ENCODE measurements at regions not wholly inside any gene's neighbourhood (a gene's known extent, or its start where the extent isn't known, plus 50 kb on each side); places are given as distances from the start of the nearest gene placed in this dataset.

DNA sequence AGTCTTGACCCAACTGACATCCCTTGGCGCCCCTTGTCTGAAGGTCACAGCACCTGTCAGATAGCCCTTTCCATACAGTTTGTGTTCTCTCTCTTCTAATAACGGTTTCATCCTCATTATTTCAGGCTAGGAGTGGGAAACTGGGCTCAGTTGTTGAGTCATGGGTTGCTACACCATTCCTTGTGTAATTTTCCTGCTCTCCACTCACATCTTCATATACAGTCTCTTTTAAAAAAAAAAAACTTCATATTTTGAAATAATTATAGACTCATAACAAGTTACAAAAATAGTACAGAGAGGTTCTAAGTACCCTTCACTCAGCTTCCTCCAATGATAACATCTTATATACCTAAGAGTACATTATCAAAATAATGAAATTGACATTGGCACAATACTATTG is 60.2 kb upstream of the GRPR start:
- intact Hi-C loops (cut with micrococcal nuclease), result no loop called here
- no peak for FAIRE-seq
- no peaks in the 10 kb centered on the region for H3K9me1 ChIP-seq (replicated peaks; ENCODE audit: control insufficient read depth, extremely low read depth, insufficient read depth, low read length)
- CTCF ChIA-PET, result no interaction called here
- no peak overlapping the region for H3K4me3 ChIP-seq (replicated peaks in 1 of 3; ENCODE audit: insufficient read depth in 1 of 3, low read depth in 1 of 3, low read length in 3 of 3)
- H3K4me2 ChIP-seq (ENCODE audit: insufficient read depth, low read length), result no peak overlapping the region
- no peak overlapping the region for H2AFZ ChIP-seq (ENCODE audit: low read depth, low read length)
- dilution Hi-C loops (cut with MboI; ENCODE audit: extremely low pct_ligation_motif_present, low sequenced_read_pairs), result no loop called here
- POLR2A ChIA-PET, result no interaction called here
- no peak overlapping the region for H3K27ac ChIP-seq (ENCODE audit: insufficient read depth, low read depth, low read length)
- no peak for TF ChIP-seq FOS (IDR thresholded peaks at IDR 0.05; ENCODE audit: borderline replicate concordance, insufficient read depth, low read length)
- no peak for TF ChIP-seq GATA2 (IDR thresholded peaks at IDR 0.05; ENCODE audit: insufficient read depth, insufficient read length, low read depth, low read length)
- TF ChIP-seq EZH2 (IDR thresholded peaks at IDR 0.05; ENCODE audit: borderline replicate concordance, low read depth, low read length, severe bottlenecking), result no peak
- TF ChIP-seq, protein P1, sequence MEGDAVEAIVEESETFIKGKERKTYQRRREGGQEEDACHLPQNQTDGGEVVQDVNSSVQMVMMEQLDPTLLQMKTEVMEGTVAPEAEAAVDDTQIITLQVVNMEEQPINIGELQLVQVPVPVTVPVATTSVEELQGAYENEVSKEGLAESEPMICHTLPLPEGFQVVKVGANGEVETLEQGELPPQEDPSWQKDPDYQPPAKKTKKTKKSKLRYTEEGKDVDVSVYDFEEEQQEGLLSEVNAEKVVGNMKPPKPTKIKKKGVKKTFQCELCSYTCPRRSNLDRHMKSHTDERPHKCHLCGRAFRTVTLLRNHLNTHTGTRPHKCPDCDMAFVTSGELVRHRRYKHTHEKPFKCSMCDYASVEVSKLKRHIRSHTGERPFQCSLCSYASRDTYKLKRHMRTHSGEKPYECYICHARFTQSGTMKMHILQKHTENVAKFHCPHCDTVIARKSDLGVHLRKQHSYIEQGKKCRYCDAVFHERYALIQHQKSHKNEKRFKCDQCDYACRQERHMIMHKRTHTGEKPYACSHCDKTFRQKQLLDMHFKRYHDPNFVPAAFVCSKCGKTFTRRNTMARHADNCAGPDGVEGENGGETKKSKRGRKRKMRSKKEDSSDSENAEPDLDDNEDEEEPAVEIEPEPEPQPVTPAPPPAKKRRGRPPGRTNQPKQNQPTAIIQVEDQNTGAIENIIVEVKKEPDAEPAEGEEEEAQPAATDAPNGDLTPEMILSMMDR (IDR thresholded peaks at IDR 0.05; ENCODE audit: extremely low read depth in 1 of 2, insufficient read depth in 1 of 2, low read depth in 1 of 2, low read length in 2 of 2), result no peak
- no peak for TF ChIP-seq POLR2AphosphoS5 (IDR thresholded peaks at IDR 0.05; ENCODE audit: insufficient read depth, low read depth, low read length)
- no peak for TF ChIP-seq JUN (IDR thresholded peaks at IDR 0.05; ENCODE audit: borderline replicate concordance, insufficient read depth, insufficient read length, low read depth)
- TF ChIP-seq, protein P2, sequence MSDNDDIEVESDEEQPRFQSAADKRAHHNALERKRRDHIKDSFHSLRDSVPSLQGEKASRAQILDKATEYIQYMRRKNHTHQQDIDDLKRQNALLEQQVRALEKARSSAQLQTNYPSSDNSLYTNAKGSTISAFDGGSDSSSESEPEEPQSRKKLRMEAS (IDR thresholded peaks at IDR 0.05; ENCODE audit: insufficient read depth, insufficient read length), result no peak
- TF ChIP-seq MYC (IDR thresholded peaks at IDR 0.05; ENCODE audit: low read depth, low read length), result no peak
- TF ChIP-seq POLR2A (IDR thresholded peaks at IDR 0.05; ENCODE audit: low read depth, low read length), result no peak
- DNase-seq (ENCODE audit: low read depth, low spot score), result no peak
- no peaks in the 10 kb centered on the region for H3K4me1 ChIP-seq (ENCODE audit: control insufficient read depth, extremely low read depth, insufficient read depth, low read length)
- no peaks in the 10 kb centered on the region for H3K36me3 ChIP-seq (ENCODE audit: control insufficient read depth in 2 of 2, extremely low read depth in 1 of 2, insufficient read depth in 2 of 2, low read length in 2 of 2)
- no peaks in the 10 kb centered on the region for H4K20me1 ChIP-seq (replicated peaks; ENCODE audit: control insufficient read depth, extremely low read depth, insufficient read depth, low read length)
- H3K79me2 ChIP-seq (ENCODE audit: control insufficient read depth, insufficient read depth, low read length), result no peaks in the 10 kb centered on the region
- no peak overlapping the region for H3K9ac ChIP-seq (replicated peaks; ENCODE audit: extremely low read depth, insufficient read depth, low read length)
- BruUV-seq (replicated peaks), result no TSS peak
- H3K27me3 ChIP-seq (ENCODE audit: control insufficient read depth in 2 of 2, insufficient read depth in 2 of 2, low read length in 2 of 2), result no peaks in the 10 kb centered on the region
- no peaks in the 10 kb centered on the region for H3K9me3 ChIP-seq (replicated peaks; ENCODE audit: control insufficient read depth, insufficient read depth, low read length)
